Osteoblast (primary cell): ENCODE measurements at regions not wholly inside any gene's neighbourhood (a gene's known extent, or its start where the extent isn't known, plus 50 kb on each side); places are given as distances from the start of the nearest gene placed in this dataset.

Source experiments
- DNase-seq: peaks from one replicate; pipeline ENCODE4 v3.0.0; 2011; ENCODE audit warnings: low spot score, mixed read lengths; ENCODE audit not compliant: insufficient read length; ENCODE audit errors: missing footprints
- H2AFZ ChIP-seq: 2 replicates; pipeline ENCODE4 v1.6.0; 2011; ENCODE audit warnings: mild to moderate bottlenecking, low read length
- H3K27ac ChIP-seq: 2 replicates; pipeline ENCODE4 v1.5.1; 2011; ENCODE audit warnings: mild to moderate bottlenecking, low read depth, low read length, moderate library complexity
- H3K27me3 ChIP-seq: 2 replicates; pipeline ENCODE4 v1.6.0; 2012; ENCODE audit warnings: mild to moderate bottlenecking, control low read depth, inconsistent platforms, low read length, moderate library complexity; ENCODE audit not compliant: insufficient read depth
- H3K36me3 ChIP-seq: 2 replicates; pipeline ENCODE4 v1.5.1; 2011; ENCODE audit warnings: mild to moderate bottlenecking, low read length, control low read depth, moderate library complexity; ENCODE audit not compliant: insufficient read depth
- H3K4me1 ChIP-seq: 2 replicates; pipeline ENCODE4 v1.5.1; 2011; ENCODE audit warnings: mild to moderate bottlenecking, low read length, control low read depth, moderate library complexity; ENCODE audit not compliant: insufficient read depth
- H3K4me2 ChIP-seq: 2 replicates; pipeline ENCODE4 v1.6.0; 2011; ENCODE audit warnings: mild to moderate bottlenecking, low read length; ENCODE audit not compliant: insufficient read depth
- H3K4me3 ChIP-seq: fragments of 200-600 bp; sonication (generic); 3 replicates; pipeline ENCODE4 v1.5.1; 2012; ENCODE audit warnings: mild to moderate bottlenecking, low read length, inconsistent platforms; ENCODE audit not compliant: insufficient read depth
- H3K79me2 ChIP-seq: 2 replicates; pipeline ENCODE4 v1.6.0; 2012; ENCODE audit warnings: mild to moderate bottlenecking, low read length, control low read depth, inconsistent platforms; ENCODE audit not compliant: insufficient read depth
- H3K9me3 ChIP-seq: 2 replicates; pipeline ENCODE4 v1.5.1; 2011; ENCODE audit warnings: low read depth, low read length, control low read depth
- H4K20me1 ChIP-seq: 2 replicates; pipeline ENCODE4 v1.6.0; 2012; ENCODE audit warnings: mild to moderate bottlenecking, low read length, control low read depth; ENCODE audit not compliant: insufficient read depth
- CTCF ChIP-seq: IDR thresholded peaks from 2 replicates; pipeline ENCODE4 v1.5.1; 2011; ENCODE audit warnings: mild to moderate bottlenecking, low read depth, low read length, moderate library complexity; ENCODE audit errors: extremely low read depth

GRCh38 chr4:163966612-163967011 is 472.1 kb downstream of the TMA16 start:
- Histone ChIP-seq H3K79me2 (no peaks in the 10 kb centered on the region), H2AFZ (no peak overlapping the region), H4K20me1 (no peaks in the 10 kb centered on the region), H3K4me3 (no peak overlapping the region), H3K9me3 (no peaks in the 10 kb centered on the region), H3K36me3 (no peaks in the 10 kb centered on the region), H3K4me2 (no peak overlapping the region), H3K27ac (no peak overlapping the region), H3K4me1 (no peaks in the 10 kb centered on the region), H3K27me3 (no peaks in the 10 kb centered on the region)
- TF ChIP-seq CTCF, result no peak
- no peak for DNase-seq

GRCh38 chr4:163967263-163967662 is 472.8 kb downstream of the TMA16 start:
- Histone ChIP-seq H3K27me3 (no peaks in the 10 kb centered on the region), H3K4me3 (no peak overlapping the region), H3K4me1 (no peaks in the 10 kb centered on the region), H3K79me2 (no peaks in the 10 kb centered on the region), H4K20me1 (no peaks in the 10 kb centered on the region), H3K27ac (no peak overlapping the region), H3K9me3 (no peaks in the 10 kb centered on the region), H3K4me2 (no peak overlapping the region), H3K36me3 (no peaks in the 10 kb centered on the region), H2AFZ (no peak overlapping the region)
- DNase-seq, result no peak
- TF ChIP-seq CTCF, result no peak

GRCh38 chr4:163967710-163968109 is 473.2 kb downstream of the TMA16 start:
- DNase-seq, result no peak
- Histone ChIP-seq H3K4me1 (no peaks in the 10 kb centered on the region), H3K4me2 (no peak overlapping the region), H3K27ac (no peak overlapping the region), H4K20me1 (no peaks in the 10 kb centered on the region), H2AFZ (no peak overlapping the region), H3K79me2 (no peaks in the 10 kb centered on the region), H3K4me3 (no peak overlapping the region), H3K27me3 (no peaks in the 10 kb centered on the region), H3K9me3 (no peaks in the 10 kb centered on the region), H3K36me3 (no peaks in the 10 kb centered on the region)
- no peak for TF ChIP-seq CTCF

GRCh38 chr4:163969291-163969690 is 474.8 kb downstream of the TMA16 start:
- Histone ChIP-seq H3K9me3 (no peaks in the 10 kb centered on the region), H3K36me3 (no peaks in the 10 kb centered on the region), H3K79me2 (no peaks in the 10 kb centered on the region), H3K27ac (no peak overlapping the region), H3K27me3 (no peaks in the 10 kb centered on the region), H2AFZ (no peak overlapping the region), H3K4me1 (no peaks in the 10 kb centered on the region), H4K20me1 (no peaks in the 10 kb centered on the region), H3K4me3 (no peak overlapping the region), H3K4me2 (no peak overlapping the region)
- TF ChIP-seq CTCF, result no peak
- no peak for DNase-seq
